IPS-15b (cell line): ENCODE measurements at regions not wholly inside any gene's neighbourhood (a gene's known extent, or its start where the extent isn't known, plus 50 kb on each side); places are given as distances from the start of the nearest gene placed in this dataset.

Experiments
- H3K27me3 ChIP-seq: one replicate; pipeline ENCODE4 v1.6.1; 2013; ENCODE audit warnings: low read length; ENCODE audit not compliant: control insufficient read depth, insufficient read depth
- H3K36me3 ChIP-seq: one replicate; pipeline ENCODE4 v1.6.1; 2013; ENCODE audit warnings: low read length; ENCODE audit not compliant: control insufficient read depth, insufficient read depth
- H3K4me1 ChIP-seq: one replicate; pipeline ENCODE4 v1.6.1; 2013; ENCODE audit warnings: mild to moderate bottlenecking, low read length; ENCODE audit not compliant: control insufficient read depth, insufficient read depth
- H3K4me3 ChIP-seq: one replicate; pipeline ENCODE4 v1.5.1; 2013; ENCODE audit warnings: low read depth, low read length
- H3K9ac ChIP-seq: one replicate; pipeline ENCODE4 v1.6.1; 2013; ENCODE audit warnings: low read depth, mild to moderate bottlenecking, low read length
- H3K9me3 ChIP-seq: one replicate; pipeline ENCODE4 v1.6.1; 2013; ENCODE audit warnings: mild to moderate bottlenecking, low read length; ENCODE audit not compliant: control insufficient read depth, insufficient read depth

DNA sequence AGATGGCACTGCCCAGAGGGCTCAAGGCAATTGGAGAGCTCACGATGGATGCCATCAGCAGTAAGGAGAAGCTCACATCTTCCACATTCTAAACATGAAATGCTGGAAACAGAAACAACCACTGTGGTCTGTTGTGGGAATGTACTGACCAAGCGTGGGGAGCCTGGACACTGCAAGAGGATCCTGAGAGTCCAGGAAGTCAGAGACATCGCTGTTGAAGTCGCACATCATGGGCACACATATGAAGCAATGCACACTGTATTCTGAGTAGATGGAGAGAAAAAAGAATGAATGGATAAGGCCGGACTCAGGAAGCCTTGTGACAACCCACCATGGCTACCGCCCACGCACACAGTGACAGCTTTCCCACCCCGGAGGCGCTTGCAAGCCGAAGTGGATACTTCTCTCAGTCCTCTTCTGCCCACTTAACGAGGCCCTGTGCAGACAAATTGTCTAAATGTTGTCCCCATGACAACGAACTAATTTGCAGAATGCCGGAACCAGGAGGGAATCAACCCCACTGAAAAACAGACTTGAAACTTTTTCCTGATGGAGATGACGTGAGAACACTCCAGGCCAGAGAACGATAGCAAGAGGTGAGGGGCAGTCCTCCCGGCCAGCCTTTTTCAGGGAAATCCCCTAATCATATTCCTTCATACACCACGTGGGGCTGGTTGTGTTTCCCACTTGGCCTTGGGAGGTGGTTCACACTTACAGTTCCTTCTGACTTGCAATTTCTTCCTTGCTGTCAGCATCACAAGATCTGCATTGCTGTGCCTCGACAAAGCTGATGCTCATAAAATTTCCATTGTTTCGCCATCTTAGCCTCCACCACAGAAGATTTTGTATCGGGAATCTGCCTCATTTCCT, 109.6 kb upstream of the SERP2 start:
- Histone ChIP-seq H3K4me3 (no peak overlapping the region), H3K27me3 (no peaks in the 10 kb centered on the region), H3K9me3 (no peaks in the 10 kb centered on the region), H3K4me1 (no peaks in the 10 kb centered on the region), H3K36me3 (no peaks in the 10 kb centered on the region), H3K9ac (no peak overlapping the region)

- no peaks in the 10 kb centered on the region for H3K36me3 ChIP-seq
- no peaks in the 10 kb centered on the region for H3K4me1 ChIP-seq
- H3K9me3 ChIP-seq = no peaks in the 10 kb centered on the region
- H3K4me3 ChIP-seq = no peak overlapping the region
- no peak overlapping the region for H3K9ac ChIP-seq
- H3K27me3 ChIP-seq = no peaks in the 10 kb centered on the region
These were observed 107.3 kb upstream of the SERP2 start for GRCh38 chr13:44266305-44266704.

GRCh38 chr13:44266772-44267171, 106.9 kb upstream of the SERP2 start:
- Histone ChIP-seq H3K9me3 (no peaks in the 10 kb centered on the region), H3K4me1 (no peaks in the 10 kb centered on the region), H3K9ac (no peak overlapping the region), H3K4me3 (no peak overlapping the region), H3K36me3 (no peaks in the 10 kb centered on the region), H3K27me3 (no peaks in the 10 kb centered on the region)

DNA sequence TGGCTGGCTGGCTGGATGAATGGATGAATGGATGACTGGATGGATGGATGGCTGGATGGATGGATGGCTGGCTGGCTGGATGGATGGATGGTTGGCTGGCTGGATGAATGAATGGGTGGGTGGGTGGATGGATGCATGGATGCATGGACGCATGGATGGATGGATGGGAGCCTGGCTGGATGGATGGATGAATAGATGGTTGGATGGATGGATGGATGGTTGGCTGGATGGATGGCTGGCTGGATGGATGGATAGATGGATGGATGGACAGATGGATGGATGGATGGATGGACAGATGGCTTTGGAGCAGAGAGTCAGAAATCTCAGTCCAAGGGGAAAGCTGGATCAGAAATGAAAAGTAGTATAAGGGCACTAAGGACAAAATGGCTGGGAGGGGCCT, 106.4 kb upstream of the SERP2 start:
- H3K9ac ChIP-seq = no peak overlapping the region
- H3K27me3 ChIP-seq = no peaks in the 10 kb centered on the region
- no peaks in the 10 kb centered on the region for H3K9me3 ChIP-seq
- H3K4me3 ChIP-seq = no peak overlapping the region
- H3K4me1 ChIP-seq = no peaks in the 10 kb centered on the region
- no peaks in the 10 kb centered on the region for H3K36me3 ChIP-seq

- H3K36me3 ChIP-seq = no peaks in the 10 kb centered on the region
- no peaks in the 10 kb centered on the region for H3K27me3 ChIP-seq
- H3K4me1 ChIP-seq = no peaks in the 10 kb centered on the region
- H3K9me3 ChIP-seq = no peaks in the 10 kb centered on the region
- H3K4me3 ChIP-seq = no peak overlapping the region
- H3K9ac ChIP-seq = no peak overlapping the region
These were observed 105.6 kb upstream of the SERP2 start for GRCh38 chr13:44267980-44268379.

DNA sequence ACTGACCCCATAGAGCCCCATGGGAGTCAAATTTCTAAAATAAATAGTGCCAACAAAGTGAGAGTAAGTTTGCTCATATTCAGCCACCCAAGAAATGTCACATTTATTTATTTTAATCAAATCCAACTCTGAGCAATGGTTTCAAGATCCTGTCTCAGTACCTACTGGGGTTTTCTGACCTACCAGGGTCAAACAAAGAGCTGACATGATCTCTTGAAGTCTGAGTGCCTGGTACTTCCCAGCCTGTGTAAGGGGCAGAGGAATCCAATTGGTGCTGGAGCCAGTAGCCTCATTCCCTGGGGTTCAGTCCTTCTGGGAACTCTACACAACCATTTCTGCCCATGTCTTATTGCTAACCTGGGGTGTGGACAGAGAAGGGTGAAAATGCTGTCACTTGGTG, 104.6 kb upstream of the SERP2 start:
- no peaks in the 10 kb centered on the region for H3K36me3 ChIP-seq
- H3K9ac ChIP-seq = no peak overlapping the region
- no peaks in the 10 kb centered on the region for H3K4me1 ChIP-seq
- H3K27me3 ChIP-seq = no peaks in the 10 kb centered on the region
- H3K9me3 ChIP-seq = no peaks in the 10 kb centered on the region
- H3K4me3 ChIP-seq = no peak overlapping the region

DNA sequence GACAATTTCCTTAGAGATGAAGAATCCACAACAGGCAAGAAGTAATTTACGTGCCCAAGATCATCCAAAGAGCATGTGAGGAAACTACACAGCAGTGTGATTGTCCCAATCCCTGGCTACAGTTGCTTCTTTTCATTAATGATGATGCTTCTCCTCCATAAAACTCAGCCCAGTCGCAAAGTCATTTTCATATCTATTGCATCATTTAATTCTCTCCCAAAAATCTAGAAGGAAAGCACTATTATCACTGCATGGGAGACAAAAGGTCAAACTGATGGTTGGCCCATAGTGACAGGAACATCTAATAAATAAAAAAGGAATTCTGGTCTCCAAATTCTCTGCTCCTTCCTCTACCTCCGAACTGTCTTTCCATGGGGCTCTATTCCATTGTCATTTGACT, 103.5 kb upstream of the SERP2 start:
- H3K9ac ChIP-seq = no peak overlapping the region

DNA sequence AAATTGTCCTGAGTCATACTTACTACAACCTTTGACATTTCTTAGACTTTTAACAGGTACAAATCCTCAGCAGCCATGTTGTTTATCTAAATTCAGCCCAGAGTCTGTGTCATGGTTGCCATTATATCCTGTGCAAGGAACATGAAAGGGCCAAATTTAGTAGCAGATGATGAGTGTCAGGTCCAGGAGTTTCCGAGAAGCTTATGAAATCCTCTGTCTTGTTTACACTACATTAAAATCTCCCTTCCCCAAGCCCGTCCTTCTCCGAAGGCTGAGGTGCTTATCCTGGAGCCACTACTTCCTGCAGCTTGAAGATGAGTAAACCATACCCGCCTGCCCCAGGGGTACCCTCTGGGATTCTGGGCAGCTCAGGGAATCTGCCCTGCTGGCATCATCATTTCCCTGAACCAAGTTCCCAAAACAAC, 102.6 kb upstream of the SERP2 start:
- no peaks in the 10 kb centered on the region for H3K9me3 ChIP-seq
- no peak overlapping the region for H3K4me3 ChIP-seq
- no peaks in the 10 kb centered on the region for H3K36me3 ChIP-seq
- H3K4me1 ChIP-seq = no peaks in the 10 kb centered on the region
- H3K27me3 ChIP-seq = no peaks in the 10 kb centered on the region
- H3K9ac ChIP-seq = no peak overlapping the region

More for the DNA sequence above, 103.5 kb upstream of the SERP2 start:
- no peaks in the 10 kb centered on the region for H3K36me3 ChIP-seq
- H3K27me3 ChIP-seq = no peaks in the 10 kb centered on the region
- H3K4me1 ChIP-seq = no peaks in the 10 kb centered on the region
- no peak overlapping the region for H3K4me3 ChIP-seq
- H3K9me3 ChIP-seq = no peaks in the 10 kb centered on the region

DNA sequence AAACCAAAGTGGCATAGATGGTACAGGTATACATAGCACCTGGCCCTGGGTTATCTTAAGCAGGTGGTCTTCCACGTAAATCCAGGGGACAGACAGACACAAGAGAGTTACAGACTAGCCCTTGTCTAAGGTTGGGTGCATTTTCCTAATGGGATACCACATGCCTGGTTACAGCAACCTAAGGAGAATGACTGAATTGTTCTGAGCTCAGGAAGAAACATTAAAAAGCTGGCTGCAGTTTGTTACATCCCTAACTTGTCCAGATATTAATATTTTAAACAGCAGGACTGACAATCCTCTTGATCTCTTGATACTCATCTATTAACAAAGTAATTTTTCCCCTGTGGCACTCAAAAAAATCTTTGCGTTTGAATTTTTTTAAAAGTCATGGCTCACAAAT, 102.2 kb upstream of the SERP2 start:
- H3K4me1 ChIP-seq = no peaks in the 10 kb centered on the region
- H3K9me3 ChIP-seq = no peaks in the 10 kb centered on the region
- H3K9ac ChIP-seq = no peak overlapping the region
- no peaks in the 10 kb centered on the region for H3K27me3 ChIP-seq
- no peak overlapping the region for H3K4me3 ChIP-seq
- no peaks in the 10 kb centered on the region for H3K36me3 ChIP-seq

- Histone ChIP-seq H3K27me3 (no peaks in the 10 kb centered on the region), H3K9me3 (no peaks in the 10 kb centered on the region), H3K9ac (no peak overlapping the region), H3K4me3 (no peak overlapping the region), H3K36me3 (no peaks in the 10 kb centered on the region), H3K4me1 (no peaks in the 10 kb centered on the region)
These were observed 101.7 kb upstream of the SERP2 start for GRCh38 chr13:44271915-44272341.

- no peaks in the 10 kb centered on the region for H3K27me3 ChIP-seq
- no peak overlapping the region for H3K4me3 ChIP-seq
- H3K9ac ChIP-seq = no peak overlapping the region
- H3K4me1 ChIP-seq = no peaks in the 10 kb centered on the region
- no peaks in the 10 kb centered on the region for H3K9me3 ChIP-seq
- H3K36me3 ChIP-seq = no peaks in the 10 kb centered on the region
These were observed 100.9 kb upstream of the SERP2 start for GRCh38 chr13:44272692-44273091.

DNA sequence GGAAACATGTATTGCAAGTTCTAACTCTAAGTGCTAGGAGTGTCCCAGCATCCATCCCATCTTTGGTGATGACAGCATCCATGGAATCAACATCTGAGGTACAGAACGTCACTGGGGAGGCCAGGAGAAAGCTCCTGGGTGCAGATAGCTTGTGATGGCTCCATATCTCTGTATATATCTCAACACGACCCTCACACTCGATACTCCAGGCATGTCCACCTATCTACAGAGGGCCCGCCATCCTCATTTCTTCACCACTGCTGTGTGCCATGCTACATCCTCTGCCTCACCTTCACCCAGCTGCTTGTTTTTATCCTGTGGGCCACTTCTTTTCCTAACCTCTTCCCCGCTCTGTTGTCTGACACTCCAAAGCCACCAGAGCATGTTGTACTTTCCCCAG, 100.4 kb upstream of the SERP2 start:
- Histone ChIP-seq H3K4me3 (no peak overlapping the region), H3K36me3 (no peaks in the 10 kb centered on the region), H3K9ac (no peak overlapping the region), H3K27me3 (no peaks in the 10 kb centered on the region), H3K9me3 (no peaks in the 10 kb centered on the region), H3K4me1 (no peaks in the 10 kb centered on the region)
